ENCODE measurements at regions not wholly inside any gene's neighbourhood (a gene's known extent, or its start where the extent isn't known, plus 50 kb on each side); places are given as distances from the start of the nearest gene placed in this dataset.

- ChIA-PET CTCF (no interaction called here), POLR2A (no interaction called here)
- H3K4me3 ChIP-seq (ENCODE audit: low read depth, low read length), result no peak overlapping the region
- no peak for TF ChIP-seq CTCF (IDR thresholded peaks at IDR 0.05; ENCODE audit: insufficient read depth, low read length, missing control alignments)
- DNase-seq (ENCODE audit: low read depth, low spot score), result no peak
Observed at GRCh38 chr5:133697536-133698258, 85.4 kb upstream of the FSTL4 start.

GRCh38 chr5:133696782-133697507 is 84.6 kb upstream of the FSTL4 start:
- ChIA-PET CTCF (no interaction called here), POLR2A (no interaction called here)
- no peak for DNase-seq (ENCODE audit: low read depth, low spot score)
- H3K4me3 ChIP-seq (ENCODE audit: low read depth, low read length), result no peak overlapping the region
- TF ChIP-seq CTCF (IDR thresholded peaks at IDR 0.05; ENCODE audit: insufficient read depth, low read length, missing control alignments), result no peak

- ChIA-PET CTCF (no interaction called here), POLR2A (no interaction called here)
- H3K4me3 ChIP-seq (ENCODE audit: low read depth, low read length), result no peak overlapping the region
- TF ChIP-seq CTCF (IDR thresholded peaks at IDR 0.05; ENCODE audit: insufficient read depth, low read length, missing control alignments), result no peak
- no peak for DNase-seq (ENCODE audit: low read depth, low spot score)
Observed at GRCh38 chr5:133696006-133696584, 83.8 kb upstream of the FSTL4 start.

GRCh38 chr5:133694181-133694831 is 82.0 kb upstream of the FSTL4 start:
- no peak for DNase-seq (ENCODE audit: low read depth, low spot score)
- ChIA-PET CTCF (no interaction called here), POLR2A (no interaction called here)
- H3K4me3 ChIP-seq (ENCODE audit: low read depth, low read length), result no peak overlapping the region
- no peak for TF ChIP-seq CTCF (IDR thresholded peaks at IDR 0.05; ENCODE audit: insufficient read depth, low read length, missing control alignments)

GRCh38 chr5:133691448-133691847 is 79.1 kb upstream of the FSTL4 start:
- no peak for TF ChIP-seq CTCF (IDR thresholded peaks at IDR 0.05; ENCODE audit: insufficient read depth, low read length, missing control alignments)
- no peak overlapping the region for H3K4me3 ChIP-seq (ENCODE audit: low read depth, low read length)
- ChIA-PET CTCF (no interaction called here), POLR2A (no interaction called here)
- DNase-seq (ENCODE audit: low read depth, low spot score), result no peak

GRCh38 chr5:133690746-133691145 is 78.4 kb upstream of the FSTL4 start:
- TF ChIP-seq CTCF (IDR thresholded peaks at IDR 0.05; ENCODE audit: insufficient read depth, low read length, missing control alignments), result no peak
- POLR2A ChIA-PET, result no interaction called here
- H3K4me3 ChIP-seq (ENCODE audit: low read depth, low read length), result no peak overlapping the region
- DNase-seq (ENCODE audit: low read depth, low spot score), result no peak
- CTCF ChIA-PET, result no interaction called here
